ENCODE measurements at regions not wholly inside any gene's neighbourhood (a gene's known extent, or its start where the extent isn't known, plus 50 kb on each side); places are given as distances from the start of the nearest gene placed in this dataset.

DNA sequence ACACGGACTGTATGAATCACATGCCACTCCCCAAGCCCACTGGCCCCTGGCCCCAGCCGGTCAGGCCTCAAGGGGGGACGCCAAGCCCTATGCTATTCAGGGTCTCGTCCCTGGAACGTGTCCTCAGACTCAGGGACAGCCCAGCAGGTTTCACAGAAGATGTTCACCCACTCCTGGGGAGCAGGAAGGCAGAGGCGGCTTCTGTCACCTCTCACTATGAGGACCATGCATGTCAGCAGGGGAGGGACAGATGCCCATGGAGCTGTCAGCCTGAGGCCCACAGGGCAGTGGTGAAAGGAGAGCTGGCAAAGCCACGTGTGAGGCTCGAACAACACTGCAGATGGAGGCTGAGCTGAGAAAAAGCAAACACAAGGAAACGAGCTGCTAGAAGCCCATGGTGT, 192.0 kb downstream of the SHANK2 start:
- TF ChIP-seq CTCF (IDR thresholded peaks at IDR 0.05) (no peak), POLR2A (IDR thresholded peaks at IDR 0.05) (no peak)
